GM18502 (cell line): ENCODE measurements at regions not wholly inside any gene's neighbourhood (a gene's known extent, or its start where the extent isn't known, plus 50 kb on each side); places are given as distances from the start of the nearest gene placed in this dataset.
"Not testable (repeated sequence)": the region's sequence is repeated elsewhere in the genome, so short reads cannot be mapped to it uniquely, and the experiment has no call there.

Experiments used
- ATAC-seq: cut with Tn5 transposase; IDR thresholded peaks from one replicate; pipeline ENCODE4 v1.9.1; 2021; ENCODE audit warnings: mild to moderate bottlenecking; ENCODE audit not compliant: unreplicated experiment, poor library complexity

DNA sequence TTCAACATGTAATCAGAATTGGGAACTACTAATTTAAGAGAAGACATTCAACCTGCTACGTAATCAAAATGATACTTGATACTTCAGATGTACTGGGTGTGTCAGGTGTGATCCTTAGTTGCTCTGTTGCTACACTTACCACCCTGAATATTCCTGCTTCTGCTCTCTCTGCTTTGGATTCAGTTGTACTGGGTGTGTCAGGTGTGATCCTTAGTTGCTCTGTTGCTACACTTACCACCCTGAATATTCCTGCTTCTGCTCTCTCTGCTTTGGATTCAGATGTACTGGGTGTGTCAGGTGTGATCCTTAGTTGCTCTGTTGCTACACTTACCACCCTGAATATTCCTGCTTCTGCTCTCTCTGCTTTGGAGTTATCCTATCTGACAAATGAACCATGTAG lies 290.2 kb downstream of the RAB38 start:
- ATAC-seq: not testable (repeated sequence)

DNA sequence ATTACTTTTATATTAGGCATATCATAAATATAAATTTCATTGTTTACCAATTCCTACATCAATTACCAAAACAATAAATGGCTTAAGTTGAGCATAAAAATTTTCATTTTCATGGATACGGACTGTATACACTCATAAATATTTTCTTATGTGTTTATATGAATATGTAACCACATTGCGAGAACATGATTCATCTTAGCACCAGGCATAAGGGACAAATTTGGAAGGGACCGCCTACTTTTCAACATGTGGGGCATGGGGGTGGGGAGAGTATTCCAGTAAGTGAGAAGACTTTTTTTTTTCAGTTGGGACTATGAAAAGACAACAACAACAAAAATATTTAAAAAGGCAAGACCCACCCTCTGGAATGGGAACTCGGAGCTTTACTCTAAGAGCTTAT lies 296.1 kb downstream of the RAB38 start:
- ATAC-seq: no peak

DNA sequence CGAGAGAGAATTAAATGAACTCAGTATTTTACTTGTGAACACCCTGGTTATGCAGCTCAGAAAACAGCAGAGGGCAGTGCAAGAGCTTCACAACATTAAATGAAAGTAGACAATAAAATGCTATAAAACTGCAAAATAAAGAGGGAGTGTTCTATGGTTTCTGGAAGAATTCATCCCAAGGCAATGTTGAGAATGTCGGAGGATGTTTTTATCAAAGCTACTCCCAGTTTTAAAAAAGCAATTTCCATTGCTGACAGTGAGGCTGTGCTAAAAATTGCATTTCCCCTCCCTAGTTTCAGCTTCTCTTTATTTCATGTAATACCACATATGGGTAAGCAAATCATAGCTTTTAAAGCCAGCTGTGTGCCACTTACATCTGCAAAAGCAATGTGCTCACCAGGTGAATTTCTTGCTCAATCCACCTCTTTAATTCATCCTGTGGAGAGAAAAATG lies 296.8 kb downstream of the RAB38 start:
- ATAC-seq: no peak

DNA sequence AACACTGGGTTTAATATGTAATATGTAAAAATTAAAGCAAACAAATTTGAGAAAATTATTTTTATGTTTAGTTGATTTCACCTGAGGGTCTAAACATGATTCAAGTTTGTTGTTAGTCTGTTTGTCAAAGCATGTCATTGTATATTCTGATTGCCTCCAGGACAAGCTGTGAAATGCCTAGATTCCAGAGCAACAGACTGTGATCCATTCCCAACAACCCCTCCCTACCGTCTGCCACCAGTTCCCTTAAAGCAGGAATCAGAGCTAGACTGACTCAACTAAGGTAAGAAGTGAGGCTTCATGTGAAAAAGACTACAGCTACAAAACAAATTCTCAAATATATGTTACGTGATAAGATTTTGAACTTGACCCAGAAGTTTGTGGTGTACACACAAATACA lies 304.2 kb downstream of the RAB38 start:
- ATAC-seq: no peak

DNA sequence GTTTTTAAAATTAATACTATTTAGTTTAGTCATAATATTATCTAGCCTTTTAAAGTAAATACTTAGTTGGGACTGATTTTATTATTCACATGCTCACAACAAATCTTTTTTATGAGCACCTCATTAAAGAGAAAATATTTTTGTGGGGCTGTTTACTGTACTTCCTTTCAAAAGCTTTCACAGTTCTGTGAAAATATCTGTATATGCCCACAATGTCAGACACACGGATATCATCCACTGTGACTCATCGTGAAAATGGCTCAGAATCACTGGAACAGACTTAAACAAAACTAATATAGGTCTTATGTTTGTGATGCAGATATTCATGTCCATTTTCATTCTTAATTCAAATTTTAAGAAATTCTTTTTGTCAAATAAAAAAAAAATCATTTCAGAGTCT lies 305.2 kb downstream of the RAB38 start:
- ATAC-seq: no peak

DNA sequence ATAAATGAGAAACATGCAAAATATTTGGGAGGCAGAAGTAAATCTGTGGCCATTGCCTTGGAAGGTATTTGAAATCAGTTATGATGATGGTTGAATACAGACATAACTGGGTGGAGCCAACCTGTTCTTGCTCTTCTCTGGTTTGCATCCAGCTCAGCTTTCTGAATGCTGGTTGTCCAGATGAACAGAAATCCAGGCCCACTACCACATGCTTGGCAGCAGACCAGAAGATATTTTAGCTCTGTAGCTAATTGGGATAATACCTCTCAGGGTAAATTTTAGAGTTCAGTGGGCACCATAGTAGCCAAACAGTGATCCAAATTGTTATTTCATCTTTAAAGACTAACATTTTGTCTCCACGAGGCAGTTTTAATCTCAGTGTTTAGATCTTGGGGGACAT lies 308.3 kb downstream of the RAB38 start:
- no peak for ATAC-seq

DNA sequence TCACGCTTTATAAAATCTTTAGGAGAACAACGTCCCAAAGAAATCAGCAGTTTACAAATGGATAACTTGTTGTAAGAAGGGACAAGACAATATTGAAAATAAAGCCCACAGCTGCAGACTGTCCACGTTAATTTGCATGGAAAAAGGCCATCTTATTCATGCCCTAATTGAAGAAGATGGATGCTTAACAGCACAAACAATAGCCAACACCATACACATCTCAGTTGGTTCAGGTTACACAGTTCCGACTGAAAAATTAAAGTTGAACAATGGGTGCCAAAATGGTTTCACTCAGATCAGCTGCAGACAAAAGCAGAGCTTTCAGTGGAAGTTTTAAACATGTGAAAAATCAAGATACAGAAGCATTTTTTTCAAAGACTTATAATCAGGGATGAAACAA lies 314.2 kb downstream of the RAB38 start:
- ATAC-seq: no peak

DNA sequence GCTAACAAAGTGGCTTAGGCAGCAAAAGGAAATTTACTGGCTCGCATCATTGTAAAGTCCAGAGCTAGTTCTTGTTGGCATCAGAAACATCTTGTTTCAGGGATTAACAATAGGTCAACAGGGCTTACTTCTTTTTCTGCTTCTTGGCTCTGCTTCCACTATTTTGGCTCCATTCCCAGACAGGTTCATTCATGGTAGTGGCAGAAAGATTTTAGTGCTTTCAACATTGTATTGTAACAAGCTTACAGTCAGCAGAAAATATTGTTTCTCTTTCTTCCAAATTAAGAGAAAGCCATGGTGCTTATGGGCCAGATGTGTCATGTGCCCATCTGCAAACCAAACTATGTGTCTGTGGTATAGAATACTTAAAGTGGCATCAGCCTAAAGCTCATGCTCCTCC lies 315.6 kb downstream of the RAB38 start:
- ATAC-seq: no peak

DNA sequence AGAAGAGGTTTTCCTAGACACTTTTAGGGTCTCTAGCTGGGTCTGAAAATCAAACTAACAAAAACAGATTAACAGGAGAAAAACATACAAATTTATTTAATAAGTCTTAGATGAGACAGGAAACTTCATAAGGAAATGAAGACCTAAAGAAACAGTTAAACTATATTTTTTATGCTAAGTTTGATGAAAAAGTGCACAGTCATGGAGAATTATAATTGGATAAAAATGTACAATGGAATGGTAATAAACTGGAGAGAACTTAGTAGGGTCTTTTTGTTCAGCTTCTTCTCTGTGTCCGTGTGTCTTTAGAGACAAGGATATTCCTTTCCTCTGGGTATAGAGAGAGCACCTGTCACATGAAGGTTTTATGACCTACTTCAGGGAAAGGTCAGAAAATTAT lies 323.4 kb downstream of the RAB38 start:
- ATAC-seq: no peak

DNA sequence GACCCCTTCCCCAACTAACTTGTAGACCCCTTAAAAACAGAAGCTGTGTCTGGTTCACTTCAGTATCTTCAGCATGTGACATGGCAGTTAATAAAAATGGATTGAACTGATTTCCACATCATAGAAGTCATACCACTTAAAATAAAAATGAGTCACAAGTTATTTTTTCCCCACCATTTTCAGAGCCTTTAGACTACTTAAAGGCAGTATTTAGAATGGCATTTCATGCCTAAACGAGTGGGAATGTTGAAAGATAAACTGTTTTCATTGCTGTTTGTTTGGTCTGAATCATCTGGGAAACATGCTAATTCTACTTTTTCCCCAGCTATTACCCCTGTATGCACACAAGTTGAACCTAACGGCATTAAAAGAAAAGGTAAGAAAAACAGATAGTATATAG lies 324.0 kb downstream of the RAB38 start:
- no peak for ATAC-seq

DNA sequence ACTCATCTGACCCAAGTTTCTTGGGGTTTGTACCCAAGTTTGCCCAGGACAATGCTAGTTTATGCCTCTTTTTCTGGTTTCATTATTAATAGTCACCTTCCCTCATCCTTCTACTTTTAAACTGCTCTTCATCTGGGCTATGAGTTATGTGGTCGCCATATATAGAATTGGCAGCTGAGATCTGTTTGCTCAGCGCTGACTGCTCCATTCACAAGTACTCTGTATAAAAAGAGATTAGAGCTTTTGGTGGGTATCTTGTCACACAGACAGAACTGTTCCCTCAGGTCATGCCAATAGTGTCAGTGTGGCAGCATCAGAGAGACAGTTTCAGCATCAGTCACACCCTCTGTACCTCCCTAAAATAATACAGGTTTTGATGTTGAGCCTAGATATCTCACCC lies 326.0 kb downstream of the RAB38 start:
- no peak for ATAC-seq

DNA sequence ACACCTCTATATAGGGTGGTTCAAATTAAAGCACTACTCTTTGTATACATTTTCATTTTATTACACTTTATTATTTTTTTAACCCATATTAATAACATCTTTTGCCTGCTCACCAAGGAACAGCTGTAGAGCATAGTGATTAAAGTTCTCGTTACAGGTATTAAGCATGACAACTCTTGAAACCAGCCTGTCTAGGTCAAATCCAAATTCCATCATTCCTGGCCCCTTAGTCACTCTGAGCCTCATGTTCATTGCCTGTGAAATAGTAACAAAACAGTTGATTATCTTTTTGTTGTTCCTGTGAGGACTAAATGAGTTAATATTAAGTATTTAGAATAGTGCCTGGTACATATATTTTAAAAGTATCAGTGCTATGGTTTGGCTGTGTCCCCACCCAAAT lies 334.5 kb downstream of the RAB38 start:
- no peak for ATAC-seq

DNA sequence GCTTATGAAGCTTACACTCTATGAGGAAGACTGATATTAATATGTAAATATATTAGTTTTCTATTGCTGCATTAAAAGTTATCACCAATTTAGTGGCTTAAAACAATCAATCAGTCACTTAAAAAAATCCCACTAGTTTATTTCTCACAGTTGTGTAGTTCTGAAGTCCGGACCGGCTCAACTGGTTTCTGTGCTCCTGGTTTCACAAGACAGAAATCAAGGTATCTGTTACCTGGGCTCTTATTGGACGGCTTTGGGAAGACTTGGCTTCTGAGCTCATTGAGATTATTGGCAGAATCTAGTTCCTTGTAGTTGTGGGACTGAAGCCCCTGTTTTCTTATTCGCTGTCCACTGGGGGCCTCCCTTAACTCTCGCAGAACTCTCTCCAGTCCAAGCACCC lies 343.0 kb downstream of the RAB38 start:
- ATAC-seq: no peak

DNA sequence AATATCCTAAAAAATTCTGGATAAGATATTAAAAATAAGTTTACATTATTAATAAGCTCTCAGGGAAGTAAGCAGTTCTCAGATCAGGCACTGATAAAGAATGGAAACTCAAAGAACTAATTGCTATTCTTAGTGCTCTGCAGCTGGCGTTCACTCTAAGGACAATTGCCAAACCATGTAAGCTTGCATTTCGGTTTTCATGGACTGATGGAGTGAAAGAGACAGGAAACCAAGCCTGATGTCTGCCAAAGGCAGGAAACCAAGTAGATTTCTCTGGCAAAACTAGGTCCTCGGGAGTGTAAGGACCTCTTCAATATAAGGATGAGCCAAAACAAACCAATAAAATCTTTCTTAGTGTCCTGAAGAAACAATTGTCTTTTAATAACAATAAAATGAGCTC lies 355.2 kb downstream of the RAB38 start:
- ATAC-seq: no peak

DNA sequence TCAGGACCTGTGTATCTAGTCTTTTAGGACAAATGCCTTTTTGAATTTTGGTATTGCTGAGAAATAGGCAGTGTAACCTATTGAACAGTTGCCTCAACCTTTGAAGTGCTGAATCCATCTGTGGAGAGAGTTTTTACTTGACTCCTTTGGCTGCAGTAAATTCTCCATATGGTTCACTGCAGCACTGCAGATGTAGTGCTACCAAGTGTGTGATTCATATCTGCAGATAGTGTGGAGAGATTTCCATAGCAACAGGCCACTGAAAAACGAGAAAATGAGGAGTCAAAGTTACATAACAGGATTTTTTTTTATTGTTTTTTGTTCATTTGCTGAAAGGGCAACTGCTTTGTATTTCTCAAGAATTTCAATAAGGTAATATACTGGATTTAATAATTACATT lies 356.1 kb downstream of the RAB38 start:
- no peak for ATAC-seq

DNA sequence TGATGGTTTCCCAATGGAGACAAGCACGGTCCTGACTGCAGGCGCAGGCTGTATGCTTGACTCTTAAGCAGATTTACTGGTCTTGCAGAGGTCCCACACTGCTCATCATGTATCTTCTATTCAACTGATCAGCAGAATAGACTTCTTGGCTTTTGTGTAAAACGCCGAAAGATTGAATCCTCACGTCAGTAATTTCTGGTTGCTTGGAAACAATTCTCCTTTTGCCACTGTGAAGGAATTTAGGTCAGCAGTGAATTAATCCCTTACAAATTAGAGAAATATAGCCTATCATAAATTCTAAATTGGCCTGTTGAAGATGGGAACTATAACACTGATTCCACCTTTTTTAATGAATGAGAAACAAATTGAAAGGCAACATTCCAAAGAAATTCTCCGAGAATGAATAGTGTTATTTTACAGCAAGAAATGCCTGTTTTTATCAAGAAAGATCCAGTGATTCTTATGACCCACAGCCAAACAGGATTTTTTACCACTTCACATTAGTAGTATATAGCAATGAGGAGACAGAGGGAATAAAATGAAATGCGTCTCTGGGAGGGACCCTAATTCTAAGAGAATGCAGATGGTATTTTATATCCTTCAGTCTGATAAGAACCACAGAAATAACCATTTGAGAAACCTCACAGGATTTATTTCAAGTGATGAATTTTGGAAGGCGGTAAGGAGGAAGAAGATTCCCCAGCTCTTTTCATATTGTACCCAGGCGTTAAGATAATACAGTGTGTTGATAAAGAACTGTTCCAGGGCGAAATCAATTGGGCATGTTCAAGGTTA lies 362.5 kb downstream of the RAB38 start:
- no peak for ATAC-seq

DNA sequence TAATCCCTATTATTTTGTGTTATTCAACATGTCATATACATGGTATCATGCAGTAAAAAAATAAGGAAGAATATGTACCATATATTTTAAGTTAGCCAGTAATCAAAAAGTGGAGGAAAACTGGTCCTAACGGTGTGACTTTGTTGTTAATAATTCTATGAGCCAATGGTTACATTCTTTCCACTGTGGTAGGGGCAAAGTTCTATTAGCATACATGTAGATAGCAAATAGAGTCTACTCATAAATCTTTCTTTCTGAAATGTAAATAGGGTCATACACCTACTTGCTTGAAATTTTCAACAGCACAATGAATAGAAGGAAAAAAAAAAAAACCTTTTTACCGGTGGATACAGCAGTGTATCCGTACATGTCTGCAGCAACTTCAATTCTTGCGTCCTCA lies 364.8 kb downstream of the RAB38 start:
- no peak for ATAC-seq

DNA sequence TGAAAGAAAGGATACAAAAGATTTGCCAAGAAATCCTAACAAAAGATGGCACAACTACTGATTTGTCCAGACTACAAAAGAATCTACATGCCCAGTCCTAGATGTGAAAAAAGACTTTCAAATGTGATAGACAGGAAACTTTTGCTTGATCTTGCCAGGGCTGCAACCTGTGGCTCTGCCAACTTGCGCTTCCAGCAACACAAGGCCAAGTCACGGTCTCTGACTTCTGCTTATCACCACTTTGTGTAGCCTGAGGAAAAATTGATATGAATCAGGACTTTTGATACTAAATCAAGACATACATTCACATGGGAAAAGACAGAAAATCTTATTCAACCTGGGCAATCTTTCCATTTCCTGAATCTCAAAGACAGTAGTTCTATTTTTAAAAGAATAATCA lies 366.0 kb downstream of the RAB38 start:
- no peak for ATAC-seq

DNA sequence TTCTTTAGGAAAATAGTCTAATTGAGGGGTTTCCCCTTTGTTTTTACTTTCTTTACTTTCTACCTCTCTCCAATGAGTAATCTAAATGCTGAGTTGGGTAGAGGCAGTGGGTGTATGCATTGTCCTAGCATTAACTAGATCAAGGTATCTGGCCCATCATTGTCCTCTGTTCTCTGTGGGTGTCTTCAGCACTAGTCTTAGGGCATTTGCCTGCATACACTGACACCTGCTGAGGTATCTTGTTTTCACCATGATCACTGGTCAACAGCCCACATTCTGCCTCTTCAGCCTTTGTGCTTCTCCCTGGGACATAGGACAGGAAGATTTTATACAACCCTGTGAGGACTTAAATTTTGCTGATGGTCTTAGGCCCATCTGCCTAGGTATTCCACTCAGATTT lies 371.1 kb downstream of the RAB38 start:
- ATAC-seq: no peak

DNA sequence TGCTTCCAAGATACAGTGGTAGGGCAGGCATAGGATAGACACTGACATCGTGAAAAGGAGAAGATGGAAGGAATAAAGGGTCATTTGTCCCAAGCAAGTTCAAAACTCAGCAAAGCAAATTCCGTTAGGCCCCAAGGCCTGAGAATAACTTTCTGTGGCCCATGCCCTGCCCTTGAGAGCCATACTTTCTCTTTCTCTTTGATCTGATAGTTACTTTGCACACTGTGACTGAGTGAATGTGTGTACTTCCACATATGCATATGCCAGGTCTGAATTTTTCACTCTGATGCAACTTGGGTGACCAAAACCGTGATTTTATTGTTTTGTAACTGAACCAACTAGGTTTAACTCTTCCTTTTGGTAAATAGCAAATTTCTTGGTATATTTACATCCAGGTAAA lies 371.5 kb downstream of the RAB38 start:
- peak; percentile 60 for ATAC-seq

DNA sequence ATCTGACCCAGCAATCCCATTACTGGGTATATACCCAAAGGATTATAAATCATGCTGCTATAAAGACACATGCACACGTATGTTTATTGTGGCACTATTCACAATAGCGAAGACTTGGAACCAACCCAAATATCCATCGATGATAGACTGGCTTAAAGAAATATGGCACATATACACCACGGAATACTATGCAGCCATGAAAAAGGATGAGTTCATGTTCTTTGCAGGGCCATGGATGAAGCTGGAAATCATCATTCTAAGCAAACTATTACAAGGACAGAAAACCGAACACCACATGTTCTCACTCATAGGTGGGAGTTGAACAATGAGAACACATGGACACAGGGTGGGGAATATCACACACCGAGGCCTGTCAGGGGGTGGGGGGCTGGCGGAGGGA lies 390.4 kb downstream of the RAB38 start:
- ATAC-seq: not testable (repeated sequence)

DNA sequence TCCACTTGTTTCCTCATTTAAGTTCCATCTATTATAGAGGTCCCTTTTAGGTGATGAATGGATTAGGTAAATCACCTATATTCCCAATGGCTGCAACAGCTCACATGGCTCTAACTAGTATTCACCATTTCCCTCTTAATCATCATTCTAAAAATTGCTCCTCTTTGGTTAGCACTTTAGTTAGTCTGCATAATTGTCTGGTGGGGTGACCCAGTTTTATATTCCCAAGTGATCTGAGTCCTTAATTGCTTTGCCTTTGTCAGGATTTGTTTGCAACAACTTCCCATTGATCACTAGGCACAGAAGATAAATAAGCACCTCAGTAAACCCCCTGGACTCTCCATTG lies 395.2 kb downstream of the RAB38 start:
- no peak for ATAC-seq
